Cardiac fibroblast (primary cell): ENCODE measurements at regions not wholly inside any gene's neighbourhood (a gene's known extent, or its start where the extent isn't known, plus 50 kb on each side); places are given as distances from the start of the nearest gene placed in this dataset.

Source experiments
- DNase-seq, 2 donors: peaks; one replicate each; pipeline versions ENCODE4 v3.0.0 to v3.0.0-alpha.2; 2010; ENCODE audit warnings: low read depth in 2 of 2
- H3K4me3 ChIP-seq, 2 donors: replicated peaks in 1 of 2; 1 replicate in 1 of 2; 2 replicates in 1 of 2; pipeline ENCODE4 v1.5.1; 2011; ENCODE audit warnings: low read depth in 2 of 2, low read length in 2 of 2, mild to moderate bottlenecking in 2 of 2, moderate library complexity in 1 of 2
- TF ChIP-seq, protein P1 (sequence below): IDR thresholded peaks from one replicate; pipeline ENCODE4 v1.5.1; 2011; ENCODE audit warnings: low read depth, mild to moderate bottlenecking, low read length, inconsistent platforms

GRCh38 chr9:10674586-10674985, 61.8 kb upstream of the PTPRD start:
- no peak overlapping the region for H3K4me3 ChIP-seq
- no peak for DNase-seq

DNA sequence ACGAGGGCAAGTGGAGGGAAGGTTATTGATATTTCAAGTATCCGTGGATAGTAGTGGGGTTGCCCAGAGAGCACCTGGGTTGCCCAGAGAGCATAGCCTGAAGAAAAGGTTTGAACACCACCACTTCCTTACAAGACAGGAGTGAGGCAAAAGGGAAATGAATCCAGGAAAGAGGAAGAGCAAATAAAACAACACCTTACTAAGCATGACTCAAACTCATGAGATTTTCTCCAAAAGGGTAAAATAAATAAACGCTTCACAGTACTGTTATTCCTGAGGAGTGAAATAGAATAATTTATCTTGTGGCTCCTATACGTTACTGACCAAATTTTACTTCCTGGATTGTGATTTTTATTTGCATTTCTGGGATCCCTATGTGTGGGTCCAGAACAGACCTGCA, 65.2 kb upstream of the PTPRD start:
- DNase-seq, result no peak
- TF ChIP-seq, protein P1, sequence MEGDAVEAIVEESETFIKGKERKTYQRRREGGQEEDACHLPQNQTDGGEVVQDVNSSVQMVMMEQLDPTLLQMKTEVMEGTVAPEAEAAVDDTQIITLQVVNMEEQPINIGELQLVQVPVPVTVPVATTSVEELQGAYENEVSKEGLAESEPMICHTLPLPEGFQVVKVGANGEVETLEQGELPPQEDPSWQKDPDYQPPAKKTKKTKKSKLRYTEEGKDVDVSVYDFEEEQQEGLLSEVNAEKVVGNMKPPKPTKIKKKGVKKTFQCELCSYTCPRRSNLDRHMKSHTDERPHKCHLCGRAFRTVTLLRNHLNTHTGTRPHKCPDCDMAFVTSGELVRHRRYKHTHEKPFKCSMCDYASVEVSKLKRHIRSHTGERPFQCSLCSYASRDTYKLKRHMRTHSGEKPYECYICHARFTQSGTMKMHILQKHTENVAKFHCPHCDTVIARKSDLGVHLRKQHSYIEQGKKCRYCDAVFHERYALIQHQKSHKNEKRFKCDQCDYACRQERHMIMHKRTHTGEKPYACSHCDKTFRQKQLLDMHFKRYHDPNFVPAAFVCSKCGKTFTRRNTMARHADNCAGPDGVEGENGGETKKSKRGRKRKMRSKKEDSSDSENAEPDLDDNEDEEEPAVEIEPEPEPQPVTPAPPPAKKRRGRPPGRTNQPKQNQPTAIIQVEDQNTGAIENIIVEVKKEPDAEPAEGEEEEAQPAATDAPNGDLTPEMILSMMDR, result no peak
- H3K4me3 ChIP-seq, result no peak overlapping the region

More at GRCh38 chr9:10674586-10674985, 61.8 kb upstream of the PTPRD start:
- TF ChIP-seq, protein P1, result no peak

- no peak overlapping the region for H3K4me3 ChIP-seq
- TF ChIP-seq, protein P1, result no peak
- DNase-seq, result peak in 1 of 2 donors; percentile 5
Observed at GRCh38 chr9:10678790-10679189, 66.0 kb upstream of the PTPRD start.

DNA sequence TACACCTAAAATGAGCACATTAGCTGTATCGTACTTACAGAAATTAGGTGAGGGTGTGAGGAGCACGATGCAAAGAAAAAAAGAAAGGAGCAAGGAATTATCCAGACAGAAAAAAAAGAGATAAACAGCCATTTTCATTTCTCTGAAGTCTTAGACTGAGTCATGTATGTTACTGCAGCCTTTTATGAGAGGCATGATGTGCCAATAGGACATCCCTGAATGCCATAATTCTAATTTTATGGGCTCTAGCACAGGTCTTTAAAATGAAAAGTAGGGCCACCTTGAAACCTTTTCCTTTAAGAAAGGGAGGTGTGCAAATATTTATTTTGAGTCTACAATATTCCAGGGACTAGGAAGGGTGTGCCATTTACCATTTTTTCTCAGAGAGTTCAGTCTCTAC, 74.1 kb upstream of the PTPRD start:
- TF ChIP-seq, protein P1, result no peak
- no peak overlapping the region for H3K4me3 ChIP-seq
- DNase-seq, result no peak

DNA sequence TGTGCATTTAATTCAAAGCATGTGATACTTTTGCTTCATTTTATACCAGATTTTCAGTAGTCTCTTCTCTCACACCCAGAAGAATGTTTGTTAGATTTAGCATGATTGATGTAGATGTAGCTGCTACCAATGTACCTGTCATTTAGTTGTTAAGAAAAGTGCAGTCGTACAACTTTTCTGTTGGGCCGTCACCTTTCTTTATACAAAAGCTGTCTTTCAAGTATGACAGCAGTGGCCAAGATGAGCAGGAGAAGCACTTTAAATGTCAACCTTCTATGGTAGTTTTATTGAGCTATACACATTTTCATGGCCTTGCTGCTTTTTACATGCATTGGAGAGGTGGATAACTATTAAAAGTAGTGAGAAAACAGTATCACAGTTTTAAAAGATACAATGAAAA, 77.7 kb upstream of the PTPRD start:
- no peak overlapping the region for H3K4me3 ChIP-seq
- TF ChIP-seq, protein P1, result no peak

DNA sequence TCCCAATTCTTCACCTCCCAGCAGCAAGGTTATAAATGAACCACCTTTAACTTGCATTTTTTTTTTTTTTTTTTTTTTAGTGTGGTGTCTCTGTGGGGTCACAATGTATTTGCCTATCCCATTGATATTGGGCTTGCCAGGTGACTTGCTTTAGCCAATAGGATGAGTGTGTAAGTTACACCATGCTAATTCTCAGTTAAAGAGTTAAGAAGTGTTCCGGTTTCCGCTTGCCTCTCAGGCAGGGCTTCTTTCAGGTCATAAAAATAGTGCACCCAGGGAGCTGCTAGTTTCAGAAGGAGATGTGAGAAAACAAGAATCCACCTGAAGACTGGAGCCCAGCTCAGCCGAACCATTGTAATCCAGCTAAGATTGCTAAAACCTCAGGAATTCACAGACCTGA, 84.2 kb upstream of the PTPRD start:
- TF ChIP-seq, protein P1, result no peak
- no peak for DNase-seq
- no peak overlapping the region for H3K4me3 ChIP-seq

More for the DNA sequence above, 77.7 kb upstream of the PTPRD start:
- DNase-seq, result no peak

GRCh38 chr9:10700291-10700690, 87.5 kb upstream of the PTPRD start:
- TF ChIP-seq, protein P1, result no peak
- DNase-seq, result no peak
- H3K4me3 ChIP-seq, result no peak overlapping the region
